GM23248 (cell line): ENCODE measurements at regions not wholly inside any gene's neighbourhood (a gene's known extent, or its start where the extent isn't known, plus 50 kb on each side); places are given as distances from the start of the nearest gene placed in this dataset.

Experiments used
- DNase-seq: peaks from one replicate; pipeline ENCODE4 v3.0.0-alpha.2; 2015
- H2AFZ ChIP-seq: fragments of 200-600 bp; sonication (generic); 2 replicates; pipeline ENCODE4 v1.6.1; 2016; ENCODE audit warnings: antibody characterized with exemption
- H3F3A ChIP-seq: fragments of 200-600 bp; sonication (generic); 2 replicates; pipeline ENCODE4 v1.6.1; 2016; ENCODE audit warnings: mild to moderate bottlenecking, antibody characterized with exemption, mixed run types; ENCODE audit not compliant: insufficient read depth
- H3K27ac ChIP-seq: fragments of 200-600 bp; sonication (generic); 2 replicates; pipeline ENCODE4 v1.5.1; 2016; ENCODE audit warnings: mild to moderate bottlenecking
- H3K27me3 ChIP-seq: fragments of 200-600 bp; sonication (generic); replicated peaks from 2 replicates; pipeline ENCODE4 v1.6.1; 2016; ENCODE audit warnings: mild to moderate bottlenecking; ENCODE audit not compliant: insufficient read depth
- H3K36me3 ChIP-seq: fragments of 200-600 bp; sonication (generic); 2 replicates; pipeline ENCODE4 v1.6.1; 2016; ENCODE audit warnings: low read depth, mild to moderate bottlenecking
- H3K4me1 ChIP-seq: fragments of 200-600 bp; sonication (generic); 2 replicates; pipeline ENCODE4 v1.6.1; 2016; ENCODE audit warnings: mild to moderate bottlenecking; ENCODE audit not compliant: insufficient read depth
- H3K4me2 ChIP-seq: fragments of 200-600 bp; sonication (generic); one replicate; pipeline ENCODE4 v1.6.1; 2016; ENCODE audit warnings: mild to moderate bottlenecking; ENCODE audit not compliant: unreplicated experiment
- H3K4me3 ChIP-seq: fragments of 200-600 bp; sonication (generic); 2 replicates; pipeline ENCODE4 v1.5.1; 2016; ENCODE audit warnings: mild to moderate bottlenecking
- H3K79me2 ChIP-seq: fragments of 200-600 bp; sonication (generic); 2 replicates; pipeline ENCODE4 v1.6.1; 2016; ENCODE audit warnings: mild to moderate bottlenecking; ENCODE audit not compliant: insufficient read depth
- H3K9ac ChIP-seq: fragments of 200-600 bp; sonication (generic); 2 replicates; pipeline ENCODE4 v1.6.1; 2016; ENCODE audit warnings: mild to moderate bottlenecking
- H3K9me2 ChIP-seq: fragments of 200-600 bp; sonication (generic); 2 replicates; pipeline ENCODE4 v1.6.1; 2016; ENCODE audit warnings: mixed run types, mild to moderate bottlenecking, moderate library complexity; ENCODE audit not compliant: insufficient read depth
- H3K9me3 ChIP-seq: fragments of 200-600 bp; sonication (generic); one replicate; pipeline ENCODE4 v1.6.1; 2017; ENCODE audit warnings: low read depth
- H4K20me1 ChIP-seq: fragments of 200-600 bp; sonication (generic); 2 replicates; pipeline ENCODE4 v1.6.0; 2016; ENCODE audit not compliant: insufficient read depth
- EZH2 ChIP-seq: fragments of 200-600 bp; sonication (generic); IDR thresholded peaks from 2 replicates; pipeline ENCODE4 v1.6.1; 2018; ENCODE audit warnings: antibody characterized with exemption, mild to moderate bottlenecking; ENCODE audit not compliant: insufficient read depth, poor library complexity, severe bottlenecking
- EZH2phosphoT487 ChIP-seq: fragments of 200-600 bp; sonication (generic); IDR thresholded peaks from 2 replicates; pipeline ENCODE4 v1.6.1; 2018; ENCODE audit warnings: antibody characterized with exemption, moderate library complexity, mild to moderate bottlenecking, low read depth; ENCODE audit not compliant: insufficient read depth
- WGBS, 2 experiments: methylation state at CpG; one replicate each; pipeline ENCODE4 v1.1.6; 2015 to 2017; ENCODE audit warnings: low lambda C conversion rate in 2 of 2, low coverage in 1 of 2; ENCODE audit errors: missing lambda C conversion rate in 2 of 2; 5-methylcytosine and 5-hydroxymethylcytosine counted together
- in situ Hi-C: fragments of 300-500 bp; cut with MboI; formaldehyde crosslinking; loops from 2 replicates; pipeline ENCODE4 v1.15.0; 2020

GRCh38 chr11:112723676-112724495, 237.3 kb upstream of the NCAM1 start:
- Histone ChIP-seq H3K9ac (no peak overlapping the region), H3K9me3 (no peaks in the 10 kb centered on the region), H3K27me3 (no peaks in the 10 kb centered on the region), H3K9me2 (no peaks in the 10 kb centered on the region), H4K20me1 (no peaks in the 10 kb centered on the region), H2AFZ (no peak overlapping the region), H3K36me3 (no peaks in the 10 kb centered on the region), H3K4me2 (no peak overlapping the region), H3K4me3 (no peak overlapping the region), H3K79me2 (no peaks in the 10 kb centered on the region), H3K27ac (no peak overlapping the region), H3F3A (no peaks in the 10 kb centered on the region), H3K4me1 (no peaks in the 10 kb centered on the region)
- no peak for TF ChIP-seq EZH2
- WGBS, 2 experiments: 46 to 52% methylated on average over 13 of the region's 13 CpGs
- DNase-seq: no peak
- in situ Hi-C loops: no loop called here

- Histone ChIP-seq H3K79me2 (no peaks in the 10 kb centered on the region), H3K9me3 (no peaks in the 10 kb centered on the region), H3K36me3 (no peaks in the 10 kb centered on the region), H3K4me1 (no peaks in the 10 kb centered on the region), H3K9ac (no peak overlapping the region), H3K9me2 (no peaks in the 10 kb centered on the region), H3K4me2 (no peak overlapping the region), H3K27me3 (no peaks in the 10 kb centered on the region), H2AFZ (no peak overlapping the region), H3F3A (no peaks in the 10 kb centered on the region), H3K4me3 (no peak overlapping the region), H4K20me1 (no peaks in the 10 kb centered on the region), H3K27ac (no peak overlapping the region)
- no peak for DNase-seq
- in situ Hi-C loops: no loop called here
- 26 to 39% methylated on average over 4 of the region's 4 CpGs for WGBS, 2 experiments
- no peak for TF ChIP-seq EZH2
- TF ChIP-seq EZH2phosphoT487: no peak
Measured at GRCh38 chr11:112724496-112724790, 236.8 kb upstream of the NCAM1 start.

- Histone ChIP-seq H2AFZ (no peak overlapping the region), H3K4me2 (no peak overlapping the region), H3K9ac (no peak overlapping the region), H3K27me3 (no peaks in the 10 kb centered on the region), H3K4me1 (no peaks in the 10 kb centered on the region), H3K9me2 (no peaks in the 10 kb centered on the region), H4K20me1 (no peaks in the 10 kb centered on the region), H3K9me3 (no peaks in the 10 kb centered on the region), H3F3A (no peaks in the 10 kb centered on the region), H3K79me2 (no peaks in the 10 kb centered on the region), H3K27ac (no peak overlapping the region), H3K4me3 (no peak overlapping the region), H3K36me3 (no peaks in the 10 kb centered on the region)
- in situ Hi-C loops: no loop called here
- WGBS, 2 experiments: 13 to 21% methylated on average over 3 of the region's 3 CpGs
- TF ChIP-seq EZH2phosphoT487 (no peak), EZH2 (no peak)
- DNase-seq: no peak
Measured at GRCh38 chr11:112725636-112726035, 235.6 kb upstream of the NCAM1 start.

GRCh38 chr11:112727341-112727841, 233.8 kb upstream of the NCAM1 start:
- H3K9me2 ChIP-seq: no peaks in the 10 kb centered on the region
- H3F3A ChIP-seq: no peaks in the 10 kb centered on the region
- H3K4me1 ChIP-seq: no peaks in the 10 kb centered on the region
- 16 to 20% methylated on average over 3 of the region's 3 CpGs for WGBS, 2 experiments
- H3K4me3 ChIP-seq: no peak overlapping the region
- TF ChIP-seq EZH2phosphoT487 (no peak), EZH2 (no peak)
- no peaks in the 10 kb centered on the region for H3K9me3 ChIP-seq
- H3K4me2 ChIP-seq: no peak overlapping the region
- H4K20me1 ChIP-seq: no peaks in the 10 kb centered on the region
- H3K27ac ChIP-seq: no peak overlapping the region
- in situ Hi-C loops: no loop called here
- no peak overlapping the region for H3K9ac ChIP-seq
- H3K36me3 ChIP-seq: no peaks in the 10 kb centered on the region
- H3K79me2 ChIP-seq: no peaks in the 10 kb centered on the region
- no peak for DNase-seq
- H2AFZ ChIP-seq: no peak overlapping the region
- no peaks in the 10 kb centered on the region for H3K27me3 ChIP-seq

- no peaks in the 10 kb centered on the region for H4K20me1 ChIP-seq
- no peak overlapping the region for H3K4me2 ChIP-seq
- in situ Hi-C loops: no loop called here
- H3K4me1 ChIP-seq: no peaks in the 10 kb centered on the region
- H3F3A ChIP-seq: no peaks in the 10 kb centered on the region
- DNase-seq: no peak
- H3K4me3 ChIP-seq: no peak overlapping the region
- TF ChIP-seq EZH2 (no peak), EZH2phosphoT487 (no peak)
- no peak overlapping the region for H3K9ac ChIP-seq
- no peaks in the 10 kb centered on the region for H3K36me3 ChIP-seq
- H3K27me3 ChIP-seq: no peaks in the 10 kb centered on the region
- no peaks in the 10 kb centered on the region for H3K79me2 ChIP-seq
- no peaks in the 10 kb centered on the region for H3K9me3 ChIP-seq
- no peak overlapping the region for H3K27ac ChIP-seq
- 43 to 50% methylated on average over 2 of the region's 2 CpGs for WGBS, 2 experiments
- no peaks in the 10 kb centered on the region for H3K9me2 ChIP-seq
- no peak overlapping the region for H2AFZ ChIP-seq
Measured at GRCh38 chr11:112728288-112728687, 232.9 kb upstream of the NCAM1 start.
